Bronchial epithelial cell (primary cell): ENCODE measurements at regions not wholly inside any gene's neighbourhood (a gene's known extent, or its start where the extent isn't known, plus 50 kb on each side); places are given as distances from the start of the nearest gene placed in this dataset.

Experiments used
- DNase-seq: peaks from one replicate; pipeline ENCODE4 v3.0.0-alpha.2; 2010; ENCODE audit warnings: low read depth
- FAIRE-seq: peaks from 2 replicates; lab custom pipeline; 2011; peaks lifted over from hg19 to GRCh38; lab: Jason Lieb, UNC
- H3K27me3 ChIP-seq: 2 replicates; pipeline ENCODE4 v1.5.1; 2011; ENCODE audit warnings: low read length; ENCODE audit not compliant: control insufficient read depth, insufficient read depth
- H3K36me3 ChIP-seq: 2 replicates; pipeline ENCODE4 v1.5.1; 2011; ENCODE audit warnings: low read length; ENCODE audit not compliant: control insufficient read depth, insufficient read depth
- H3K4me3 ChIP-seq: 2 replicates; pipeline ENCODE4 v1.5.1; 2011; ENCODE audit warnings: mild to moderate bottlenecking, low read depth, low read length, control low read depth
- CTCF ChIP-seq: IDR thresholded peaks from 2 replicates; pipeline ENCODE4 v1.5.1; 2011; ENCODE audit warnings: mild to moderate bottlenecking, moderate library complexity, low read length, control low read depth, inconsistent platforms; ENCODE audit not compliant: insufficient read depth, severe bottlenecking

GRCh38 chr9:85268131-85268530, 473.6 kb downstream of the AGTPBP1 start:
- DNase-seq = no peak
- Histone ChIP-seq H3K4me3 (no peak overlapping the region), H3K27me3 (peaks cover 2% of the 10 kb centered on the region), H3K36me3 (no peaks in the 10 kb centered on the region)
- FAIRE-seq = no peak
- TF ChIP-seq CTCF = no peak

- no peak for DNase-seq
- Histone ChIP-seq H3K4me3 (no peak overlapping the region), H3K27me3 (no peaks in the 10 kb centered on the region), H3K36me3 (no peaks in the 10 kb centered on the region)
- FAIRE-seq = no peak
- no peak for TF ChIP-seq CTCF
Observed at GRCh38 chr9:85264695-85265094, 477.1 kb downstream of the AGTPBP1 start.

GRCh38 chr9:85263288-85263687, 478.5 kb downstream of the AGTPBP1 start:
- H3K27me3 ChIP-seq = peaks cover under 1% of the 10 kb centered on the region
- no peak for DNase-seq
- no peak for FAIRE-seq
- TF ChIP-seq CTCF = no peak
- no peak overlapping the region for H3K4me3 ChIP-seq
- H3K36me3 ChIP-seq = no peaks in the 10 kb centered on the region

GRCh38 chr9:85262333-85262732, 479.4 kb downstream of the AGTPBP1 start:
- no peak for FAIRE-seq

GRCh38 chr9:85260275-85260845, 481.4 kb downstream of the AGTPBP1 start:
- no peak for TF ChIP-seq CTCF
- Histone ChIP-seq H3K4me3 (no peak overlapping the region), H3K27me3 (peaks cover 2% of the 10 kb centered on the region), H3K36me3 (no peaks in the 10 kb centered on the region)
- DNase-seq = no peak
- FAIRE-seq = no peak

More at GRCh38 chr9:85262333-85262732, 479.4 kb downstream of the AGTPBP1 start:
- DNase-seq = peak; percentile 4
- Histone ChIP-seq H3K4me3 (no peak overlapping the region), H3K36me3 (no peaks in the 10 kb centered on the region), H3K27me3 (peaks cover 2% of the 10 kb centered on the region)
- no peak for TF ChIP-seq CTCF

GRCh38 chr9:85258823-85259370, 482.9 kb downstream of the AGTPBP1 start:
- Histone ChIP-seq H3K27me3 (peaks cover 2% of the 10 kb centered on the region), H3K4me3 (no peak overlapping the region), H3K36me3 (no peaks in the 10 kb centered on the region)
- peak; percentile 70 for DNase-seq
- peak; percentile 93 for TF ChIP-seq CTCF
- peak; percentile 86 for FAIRE-seq
